H1 (cell line): ENCODE measurements at regions not wholly inside any gene's neighbourhood (a gene's known extent, or its start where the extent isn't known, plus 50 kb on each side); places are given as distances from the start of the nearest gene placed in this dataset.

Experiments used
- CTCF ChIA-PET: fragments of 300-600 bp; sonication (Branson Sonifier 250); formaldehyde crosslinking; loops from one replicate; lab custom pipeline; 2021; ENCODE audit not compliant: partially characterized antibody; lab: Charles Lee
- POLR2A ChIA-PET: fragments of 300-600 bp; sonication (Branson Sonifier 250); formaldehyde crosslinking; loops from one replicate; lab custom pipeline; 2021; ENCODE audit warnings: inconsistent platforms; ENCODE audit not compliant: partially characterized antibody; lab: Charles Lee
- DNase-seq, 2 experiments: peaks; one replicate each; pipeline versions ENCODE4 v3.0.0 to v3.0.0-alpha.2; 2010 to 2022; ENCODE audit warnings: low spot score in 2 of 2, low read depth in 1 of 2, mixed read lengths in 1 of 2
- FAIRE-seq: peaks from 2 replicates; lab custom pipeline; 2011; peaks lifted over from hg19 to GRCh38; lab: Jason Lieb, UNC
- H2AFZ ChIP-seq: 2 replicates; pipeline ENCODE4 v1.8.1; 2012; ENCODE audit warnings: low read length, inconsistent platforms
- H2AK5ac ChIP-seq: 2 replicates; pipeline ENCODE4 v1.6.1; 2013; ENCODE audit warnings: low read depth, low read length
- H2BK120ac ChIP-seq: replicated peaks from 2 replicates; pipeline ENCODE3; 2013; ENCODE audit warnings: low read depth, low read length, inconsistent platforms
- H2BK12ac ChIP-seq: 2 replicates; pipeline ENCODE4 v1.6.1; 2013; ENCODE audit warnings: low read depth, low read length
- H2BK15ac ChIP-seq: 2 replicates; pipeline ENCODE4 v1.6.1; 2013; ENCODE audit warnings: low read length
- H2BK20ac ChIP-seq: 2 replicates; pipeline ENCODE4 v1.6.1; 2013; ENCODE audit warnings: low read length
- H2BK5ac ChIP-seq: 2 replicates; pipeline ENCODE4 v1.6.1; 2013; ENCODE audit warnings: low read depth, low read length
- H3K14ac ChIP-seq: 2 replicates; pipeline ENCODE4 v1.6.1; 2013; ENCODE audit warnings: inconsistent platforms; ENCODE audit not compliant: insufficient read length
- H3K18ac ChIP-seq: 2 replicates; pipeline ENCODE4 v1.6.1; 2013; ENCODE audit warnings: low read length; ENCODE audit errors: extremely low read depth
- H3K23ac ChIP-seq: 2 replicates; pipeline ENCODE4 v1.6.1; 2013; ENCODE audit warnings: inconsistent platforms; ENCODE audit not compliant: insufficient read length
- H3K23me2 ChIP-seq: 2 replicates; pipeline ENCODE4 v1.6.1; 2013; ENCODE audit warnings: low read depth, low read length
- H3K27ac ChIP-seq: 2 replicates; pipeline ENCODE4 v1.6.1; 2011; ENCODE audit warnings: low read depth, low read length, inconsistent platforms
- H3K27me3 ChIP-seq, 4 experiments: replicated peaks in 1 of 4; 1 replicate in 1 of 4; 2 replicates in 3 of 4; pipeline versions ENCODE4 v1.6.1 to v1.8.1; 2011 to 2013; ENCODE audit warnings: low read length in 3 of 4, mild to moderate bottlenecking in 3 of 4, inconsistent platforms in 2 of 4, mixed read lengths in 2 of 4, moderate library complexity in 1 of 4; ENCODE audit not compliant: control insufficient read depth in 3 of 4, insufficient read depth in 3 of 4; ENCODE audit errors: extremely low read depth in 1 of 4
- H3K36me3 ChIP-seq, 4 experiments: 2 replicates each; pipeline versions ENCODE4 v1.6.1 to v1.8.1; 2011 to 2013; ENCODE audit warnings: mild to moderate bottlenecking in 4 of 4, low read length in 3 of 4, moderate library complexity in 2 of 4, control low read depth in 1 of 4, inconsistent platforms in 1 of 4; ENCODE audit not compliant: insufficient read depth in 4 of 4, control insufficient read depth in 2 of 4
- H3K4ac ChIP-seq: replicated peaks from 2 replicates; pipeline ENCODE3; 2013; ENCODE audit warnings: low read length, low read depth, mixed read lengths, inconsistent platforms; ENCODE audit not compliant: insufficient read length
- H3K4me1 ChIP-seq, 4 experiments: replicated peaks in 1 of 4; 1 replicate in 1 of 4; 2 replicates in 3 of 4; pipeline versions ENCODE4 v1.6.1 to v1.8.1; 2011 to 2013; ENCODE audit warnings: low read length in 3 of 4, inconsistent platforms in 2 of 4, mixed read lengths in 1 of 4; ENCODE audit not compliant: insufficient read depth in 4 of 4, control insufficient read depth in 3 of 4
- H3K4me2 ChIP-seq, 2 experiments: 2 replicates each; pipeline versions ENCODE4 v1.6.1 to v1.8.1; 2011 to 2013; ENCODE audit warnings: low read depth in 2 of 2, low read length in 2 of 2, control low read depth in 1 of 2, inconsistent platforms in 1 of 2, mild to moderate bottlenecking in 1 of 2; ENCODE audit not compliant: insufficient read depth in 1 of 2
- H3K4me3 ChIP-seq, 4 experiments: fragments of 200-600, 300-600 bp in 1 of 4; sonication (generic), shearing (Covaris generic), sonication (Bioruptor Twin) in 1 of 4; 2 replicates each; pipeline versions ENCODE4 v1.5.1 to v1.8.1; 2011 to 2016; ENCODE audit warnings: low read length in 4 of 4, low read depth in 3 of 4, control low read depth in 2 of 4, inconsistent platforms in 2 of 4, mild to moderate bottlenecking in 2 of 4, mixed read lengths in 1 of 4, moderate library complexity in 1 of 4; ENCODE audit not compliant: insufficient read depth in 2 of 4; ENCODE audit errors: extremely low read depth in 1 of 4
- H3K56ac ChIP-seq: replicated peaks from 2 replicates; pipeline ENCODE3; 2013; ENCODE audit warnings: low read depth, mild to moderate bottlenecking, mixed read lengths, low read length, inconsistent platforms; ENCODE audit not compliant: insufficient read length
- H3K79me1 ChIP-seq: 2 replicates; pipeline ENCODE4 v1.6.1; 2013; ENCODE audit warnings: low read depth, low read length, control low read depth
- H3K79me2 ChIP-seq, 2 experiments: 2 replicates each; pipeline versions ENCODE4 v1.6.1 to v1.8.1; 2012 to 2013; ENCODE audit warnings: low read length in 2 of 2, mild to moderate bottlenecking in 2 of 2, inconsistent platforms in 1 of 2; ENCODE audit not compliant: insufficient read depth in 2 of 2, control insufficient read depth in 1 of 2
- H3K9ac ChIP-seq, 4 experiments: replicated peaks in 1 of 4; 1 replicate in 1 of 4; 2 replicates in 3 of 4; pipeline versions ENCODE4 v1.6.1 to v1.8.1; 2011 to 2013; ENCODE audit warnings: low read depth in 3 of 4, low read length in 3 of 4, control low read depth in 2 of 4, mild to moderate bottlenecking in 2 of 4, moderate library complexity in 2 of 4, inconsistent platforms in 1 of 4; ENCODE audit errors: extremely low read depth in 1 of 4
- H3K9me3 ChIP-seq, 2 experiments: 2 replicates each; pipeline versions ENCODE4 v1.6.1 to v1.8.1; 2012 to 2013; ENCODE audit warnings: mild to moderate bottlenecking in 2 of 2, moderate library complexity in 2 of 2, control low read depth in 1 of 2, inconsistent platforms in 1 of 2, low read depth in 1 of 2, low read length in 1 of 2, mixed read lengths in 1 of 2; ENCODE audit not compliant: insufficient read depth in 2 of 2
- H4K20me1 ChIP-seq, 2 experiments: replicated peaks in 1 of 2; 2 replicates each; pipeline versions ENCODE3 to v1.8.1; 2011 to 2013; ENCODE audit warnings: inconsistent platforms in 2 of 2, low read length in 2 of 2, mild to moderate bottlenecking in 1 of 2; ENCODE audit not compliant: insufficient read depth in 2 of 2, control insufficient read depth in 1 of 2
- H4K5ac ChIP-seq: 2 replicates; pipeline ENCODE4 v1.6.1; 2013; ENCODE audit warnings: low read length, low read depth, mixed read lengths, inconsistent platforms; ENCODE audit not compliant: insufficient read length
- H4K8ac ChIP-seq: 2 replicates; pipeline ENCODE4 v1.8.0; 2013; ENCODE audit warnings: mild to moderate bottlenecking, moderate library complexity, low read length, inconsistent platforms; ENCODE audit not compliant: insufficient read depth; ENCODE audit errors: extremely low read depth
- H4K91ac ChIP-seq: replicated peaks from 2 replicates; pipeline ENCODE3; 2013; ENCODE audit warnings: low read length, mixed read lengths, inconsistent platforms; ENCODE audit not compliant: insufficient read length
- CHD1 ChIP-seq: IDR thresholded peaks from 2 replicates; pipeline ENCODE4 v1.6.1; 2012; ENCODE audit warnings: low read depth, low read length, improper control_type of control experiment
- FOSL1 ChIP-seq: IDR thresholded peaks from 2 replicates; pipeline ENCODE4 v1.6.1; 2011; ENCODE audit warnings: mild to moderate bottlenecking, low read depth, low read length, moderate library complexity; ENCODE audit not compliant: insufficient read depth
- WGBS, 2 experiments: shearing (Covaris generic) in 1 of 2; methylation state at CpG; one replicate each; pipeline versions ENCODE4 v1.1.6 to v1.1.7; 2013 to 2015; ENCODE audit warnings: low lambda C conversion rate in 2 of 2, mixed read lengths in 2 of 2, inconsistent platforms in 1 of 2, low coverage in 1 of 2, missing lambda C conversion rate in 1 of 2; ENCODE audit not compliant: insufficient replicate concordance in 2 of 2, insufficient coverage in 1 of 2, insufficient read length in 1 of 2; ENCODE audit errors: extremely low coverage in 1 of 2, missing lambda C conversion rate in 1 of 2; 5-methylcytosine and 5-hydroxymethylcytosine counted together
- TF ChIP-seq, protein P1 (sequence below): IDR thresholded peaks from 2 replicates; pipeline ENCODE4 v1.6.1; 2011; ENCODE audit warnings: low read length, improper control_type of control experiment

DNA sequence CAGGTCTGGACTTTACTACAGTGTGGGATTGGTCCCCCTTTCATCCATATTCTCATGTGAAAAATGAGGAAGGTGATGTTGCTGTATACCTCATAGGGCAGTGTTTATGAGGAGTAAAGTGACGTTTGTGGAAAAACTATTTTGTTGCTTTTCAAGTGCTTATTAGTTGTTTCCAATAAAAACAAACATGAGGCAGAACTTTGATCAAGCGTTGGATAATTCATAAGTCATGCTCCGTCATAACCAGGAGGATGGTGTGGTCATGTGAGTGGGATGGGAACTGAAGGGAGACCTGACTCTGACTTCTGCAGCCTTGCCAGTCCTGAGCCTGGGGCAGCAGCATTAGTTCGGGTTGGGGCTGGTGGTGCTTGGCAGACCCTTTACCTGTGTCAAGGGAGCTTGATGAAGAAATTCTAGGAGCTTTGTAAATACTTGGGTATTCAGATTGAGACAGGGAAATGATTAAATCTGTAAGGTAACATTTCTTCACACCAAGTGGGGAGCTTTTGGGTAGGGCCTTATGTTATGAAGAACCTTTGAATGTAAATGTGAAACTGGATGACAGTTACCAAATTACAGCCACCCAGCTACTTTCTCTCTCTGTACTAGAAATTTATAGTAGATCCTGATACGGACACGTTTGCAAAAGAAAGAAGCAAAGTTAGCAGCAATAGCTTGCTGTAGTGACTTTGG lies 462.4 kb upstream of the RGS6 start:
- H3K4ac ChIP-seq, result no peak overlapping the region
- H2AFZ ChIP-seq, result no peak overlapping the region
- no peak overlapping the region for H3K23ac ChIP-seq
- CTCF ChIA-PET, result interaction anchor here (0.6 to 1.4 kb wide), 5 partner anchors 9 to 221 kb away, joined by 3 read pairs; no protein-coding TSS in a partner anchor
- H2BK120ac ChIP-seq, result no peak overlapping the region
- FAIRE-seq, result no peak
- H3K9ac ChIP-seq, result no peak overlapping the region
- POLR2A ChIA-PET, result interaction anchor here (0.6 kb wide), 1 partner anchor 299 kb away, joined by 3 read pairs; no protein-coding TSS in a partner anchor
- H3K14ac ChIP-seq, result no peak overlapping the region
- H3K4me3 ChIP-seq, result no peak overlapping the region
- no peak overlapping the region for H2BK20ac ChIP-seq
- TF ChIP-seq CHD1 (no peak), FOSL1 (no peak)
- TF ChIP-seq, protein P1, sequence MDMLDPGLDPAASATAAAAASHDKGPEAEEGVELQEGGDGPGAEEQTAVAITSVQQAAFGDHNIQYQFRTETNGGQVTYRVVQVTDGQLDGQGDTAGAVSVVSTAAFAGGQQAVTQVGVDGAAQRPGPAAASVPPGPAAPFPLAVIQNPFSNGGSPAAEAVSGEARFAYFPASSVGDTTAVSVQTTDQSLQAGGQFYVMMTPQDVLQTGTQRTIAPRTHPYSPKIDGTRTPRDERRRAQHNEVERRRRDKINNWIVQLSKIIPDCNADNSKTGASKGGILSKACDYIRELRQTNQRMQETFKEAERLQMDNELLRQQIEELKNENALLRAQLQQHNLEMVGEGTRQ, result no peak
- TF ChIP-seq, all 59 proteins: peak for 0
- Histone ChIP-seq H2BK15ac (no peak overlapping the region), H2BK12ac (no peak overlapping the region), H4K8ac (no peak overlapping the region), H3K27me3 (no peaks in the 10 kb centered on the region), H3K4me1 (peaks cover 0 to 5% (median 3%) of the 10 kb centered on the region in 4 experiments; a peak in 4 of 7 replicates), H3K36me3 (no peaks in the 10 kb centered on the region; a peak in 1 of 8 replicates), H3K79me2 (peaks cover 0 to 29% of the 10 kb centered on the region in 2 experiments; a peak in 2 of 4 replicates), H4K5ac (no peak overlapping the region), H3K79me1 (peaks cover 4% of the 10 kb centered on the region; the same call in 1 of the 2 replicates), H3K4me2 (no peak overlapping the region), H4K91ac (no peak overlapping the region), H4K20me1 (peaks cover 0 to 2% of the 10 kb centered on the region in 2 experiments), H2BK5ac (no peak overlapping the region), H3K18ac (no peak overlapping the region), H3K27ac (no peak overlapping the region), H3K56ac (no peak overlapping the region), H3K9me3 (no peaks in the 10 kb centered on the region), H3K23me2 (no peaks in the 10 kb centered on the region; the same call in 1 of the 2 replicates), H2AK5ac (no peak overlapping the region)
- 91% methylated on average over 6 of the region's 6 CpGs; no CpG with 5 or more reads in 1 of the 2 experiments for WGBS, 2 experiments
- DNase-seq, result no peak
